Panc1 (cell line): ENCODE measurements at regions not wholly inside any gene's neighbourhood (a gene's known extent, or its start where the extent isn't known, plus 50 kb on each side); places are given as distances from the start of the nearest gene placed in this dataset.

Experiments
- CTCF ChIP-seq: fragments of 450-650 bp; IDR thresholded peaks from 2 replicates; pipeline ENCODE4 v1.5.1; 2017; ENCODE audit warnings: mild to moderate bottlenecking
- REST ChIP-seq, 2 experiments: IDR thresholded peaks; 2 replicates each; pipeline ENCODE4 v1.6.1; 2011 to 2012; ENCODE audit warnings: low read depth in 2 of 2, control low read depth in 1 of 2, low read length in 1 of 2, mild to moderate bottlenecking in 1 of 2, moderate library complexity in 1 of 2; ENCODE audit not compliant: insufficient read depth in 1 of 2

GRCh38 chr14:65910108-65910786 is 497.7 kb downstream of the FUT8 start:
- TF ChIP-seq CTCF (no peak), REST (IDR thresholded peaks at IDR 0.05; ENCODE audit: insufficient read depth in 1 of 2, low read depth in 2 of 2, low read length in 1 of 2) (no peak)
